ENCODE measurements at regions not wholly inside any gene's neighbourhood (a gene's known extent, or its start where the extent isn't known, plus 50 kb on each side); places are given as distances from the start of the nearest gene placed in this dataset.
A peak's percentile ranks its signal among the peaks of the same experiment; 100 is the strongest.

- no peak for DNase-seq (ENCODE audit: low read depth)
Observed at GRCh38 chr4:32958586-32958985, 2238.4 kb downstream of the PCDH7 start.

GRCh38 chr4:32962100-32962499, 2241.9 kb downstream of the PCDH7 start:
- DNase-seq (ENCODE audit: low read depth) = no peak

DNA sequence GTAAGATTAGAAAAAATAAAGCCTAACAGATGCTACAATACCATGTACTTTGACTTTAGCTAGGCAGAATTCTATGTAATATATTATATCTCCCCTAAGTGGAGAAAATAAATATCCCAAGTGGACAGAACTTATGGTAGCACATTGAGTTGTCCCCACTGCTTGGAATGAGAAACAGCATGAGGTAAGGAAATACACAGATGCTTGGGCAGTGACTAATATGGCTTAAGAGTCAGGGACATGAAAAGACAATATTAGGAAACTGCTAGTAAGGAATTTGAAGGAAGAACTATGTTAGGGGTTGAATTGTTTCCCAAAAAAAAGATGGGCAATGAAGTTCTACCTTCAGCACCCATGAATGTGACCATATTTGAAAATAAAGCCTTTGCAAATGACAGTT, 2265.1 kb downstream of the PCDH7 start:
- DNase-seq (ENCODE audit: low read depth) = peak; percentile 20

GRCh38 chr4:32986236-32986635, 2266.1 kb downstream of the PCDH7 start:
- no peak for DNase-seq (ENCODE audit: low read depth)

DNA sequence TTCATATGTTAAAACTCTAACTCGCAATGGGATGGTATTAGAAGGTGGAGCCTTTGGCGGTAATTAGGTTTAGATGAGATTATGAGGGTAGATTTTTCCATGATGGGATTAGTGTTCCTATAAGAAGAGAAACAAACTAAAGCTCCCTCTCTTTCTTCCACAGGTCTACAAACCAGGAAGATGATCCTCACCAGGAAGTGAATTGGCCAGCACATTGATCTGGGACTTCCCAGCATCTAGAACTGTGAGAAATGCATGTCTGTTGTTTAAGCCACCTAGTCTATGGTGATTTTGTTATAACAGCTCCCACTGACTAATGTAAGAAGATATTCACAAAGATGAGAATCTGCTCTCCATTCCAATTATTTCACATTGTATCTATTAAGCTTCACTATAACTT, 2266.9 kb downstream of the PCDH7 start:
- DNase-seq (ENCODE audit: low read depth) = no peak

- DNase-seq (ENCODE audit: low read depth) = no peak
Observed at GRCh38 chr4:32988165-32988811, 2268.1 kb downstream of the PCDH7 start.

GRCh38 chr4:32991663-32992062, 2271.5 kb downstream of the PCDH7 start:
- no peak for DNase-seq (ENCODE audit: low read depth)

DNA sequence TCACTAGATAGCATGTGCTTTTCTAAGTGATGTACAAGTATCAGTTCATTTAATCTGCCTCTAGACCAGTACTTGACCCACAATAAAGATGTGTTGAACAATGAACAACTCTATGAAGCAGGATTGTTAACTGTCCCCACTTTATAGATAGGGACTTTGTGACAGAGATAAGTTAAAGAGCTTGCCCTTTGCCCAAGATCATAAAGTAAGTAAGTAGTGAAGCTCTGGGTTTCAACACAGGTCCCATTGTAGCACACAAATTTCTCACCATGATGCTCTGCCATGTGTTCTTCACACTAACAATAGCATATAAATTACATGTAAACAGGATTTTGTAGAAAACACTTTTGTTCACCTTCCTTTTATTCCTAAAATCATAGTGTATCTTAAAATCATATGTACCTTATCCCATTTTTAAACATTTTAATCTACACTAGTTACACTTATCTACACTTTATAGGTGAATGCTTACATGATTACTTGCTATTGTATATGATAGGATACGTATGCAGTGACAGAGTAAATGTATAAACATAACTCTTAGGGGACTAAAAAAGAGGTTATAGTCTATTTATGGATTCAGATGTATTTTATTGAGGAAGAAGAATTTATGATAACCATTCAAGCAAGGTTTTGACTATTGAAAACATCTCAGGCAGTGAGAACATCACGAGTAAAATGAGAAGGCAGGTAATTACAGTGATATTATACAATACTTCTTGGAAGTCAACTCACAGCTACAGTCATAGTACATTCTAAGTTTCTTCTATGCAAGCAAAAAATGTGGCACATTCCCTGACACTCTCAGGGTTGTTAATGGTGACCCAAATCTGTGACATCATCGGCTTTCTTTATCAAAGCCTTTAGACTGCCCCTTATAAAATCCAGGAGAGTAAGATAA, 2275.1 kb downstream of the PCDH7 start:
- DNase-seq (ENCODE audit: low read depth) = no peak

- no peak for DNase-seq (ENCODE audit: low read depth)
Observed at GRCh38 chr4:33013282-33013681, 2293.1 kb downstream of the PCDH7 start.

- DNase-seq (ENCODE audit: low read depth) = no peak
Observed at GRCh38 chr4:33025236-33025635, 2305.1 kb downstream of the PCDH7 start.

- DNase-seq (ENCODE audit: low read depth) = no peak
Observed at GRCh38 chr4:33029976-33030375, 2309.8 kb downstream of the PCDH7 start.

- DNase-seq (ENCODE audit: low read depth) = no peak
Observed at GRCh38 chr4:33031328-33031727, 2311.2 kb downstream of the PCDH7 start.

DNA sequence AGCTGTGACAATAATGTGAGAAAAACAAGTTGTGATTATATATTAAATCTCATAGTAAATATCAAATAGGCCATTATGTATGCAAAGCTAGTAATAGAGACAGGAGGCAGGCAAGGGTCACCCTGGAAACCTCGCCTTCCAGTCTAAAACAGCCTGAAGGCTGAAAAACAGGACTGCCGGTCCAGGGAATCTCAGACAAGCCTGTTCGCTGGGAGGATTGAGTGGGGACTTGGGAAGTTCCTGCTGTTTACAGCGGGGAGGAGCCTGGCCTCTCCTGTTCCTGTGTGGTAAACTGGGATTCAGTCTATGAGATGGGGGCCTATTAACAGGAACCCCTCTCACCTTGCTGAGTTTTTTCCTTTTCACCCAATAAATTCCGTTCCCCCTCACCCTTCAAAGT, 2317.3 kb downstream of the PCDH7 start:
- DNase-seq (ENCODE audit: low read depth) = no peak

DNA sequence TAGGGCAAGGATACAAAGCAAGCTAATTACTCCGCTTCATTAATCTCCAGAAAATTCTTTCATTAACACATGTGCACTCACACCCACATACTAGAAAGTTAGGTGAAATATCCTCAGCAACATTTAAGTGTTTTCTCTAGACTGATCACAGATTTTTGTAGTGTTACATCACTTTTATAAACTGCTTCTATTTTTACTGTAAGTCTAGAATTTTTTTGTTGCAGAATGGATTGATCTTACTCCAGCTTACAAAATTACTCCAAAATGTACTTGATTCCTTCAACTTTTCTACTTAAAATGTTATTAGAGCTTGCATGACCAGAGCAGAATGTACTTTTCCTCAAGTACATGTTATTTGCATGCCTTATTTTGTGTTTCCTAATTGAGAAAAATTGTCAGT, 2325.2 kb downstream of the PCDH7 start:
- DNase-seq (ENCODE audit: low read depth) = no peak

DNA sequence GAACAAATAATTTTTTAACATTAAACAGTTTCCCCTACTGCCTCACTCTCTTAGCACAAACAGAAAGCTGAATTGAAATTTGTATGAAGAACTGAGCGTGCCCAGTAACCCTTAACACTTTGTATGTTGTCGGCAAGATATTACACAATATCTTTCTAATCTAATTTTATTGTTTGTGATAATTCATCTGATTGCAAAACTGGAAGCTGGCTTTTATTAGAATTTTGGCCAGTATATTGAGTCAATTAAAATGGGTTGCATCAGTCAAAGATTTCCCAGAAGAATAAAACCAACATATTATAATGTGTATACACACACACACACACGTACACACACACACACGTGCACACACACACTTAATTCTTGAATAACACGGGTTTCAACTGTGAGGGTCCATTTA, 2332.1 kb downstream of the PCDH7 start:
- DNase-seq (ENCODE audit: low read depth) = no peak

GRCh38 chr4:33054161-33054560, 2334.0 kb downstream of the PCDH7 start:
- no peak for DNase-seq (ENCODE audit: low read depth)

DNA sequence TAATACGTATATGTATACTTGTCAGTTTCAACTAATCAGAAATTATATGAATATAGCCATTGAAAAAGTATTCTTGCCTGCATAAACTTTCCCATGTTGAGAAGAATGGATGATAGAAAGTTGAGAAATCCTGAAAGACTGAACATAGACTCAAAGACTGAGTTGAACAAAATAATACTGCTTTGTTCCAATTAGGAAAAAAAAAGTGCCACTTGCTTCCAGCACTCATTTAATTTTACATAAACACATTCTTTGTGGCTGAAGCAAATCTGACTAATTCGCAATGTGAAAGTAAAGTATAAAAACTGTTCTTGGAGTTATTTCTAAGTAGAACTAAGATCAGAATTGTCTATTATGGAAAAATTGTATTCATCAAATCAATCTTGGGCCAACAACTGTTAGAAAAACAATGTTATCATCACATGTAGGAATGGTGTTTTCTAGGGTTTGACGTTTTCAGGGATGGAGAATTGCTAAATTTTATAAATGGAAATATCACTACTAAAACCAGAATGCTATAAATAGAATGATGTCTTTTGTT, 2334.6 kb downstream of the PCDH7 start:
- no peak for DNase-seq (ENCODE audit: low read depth)

DNA sequence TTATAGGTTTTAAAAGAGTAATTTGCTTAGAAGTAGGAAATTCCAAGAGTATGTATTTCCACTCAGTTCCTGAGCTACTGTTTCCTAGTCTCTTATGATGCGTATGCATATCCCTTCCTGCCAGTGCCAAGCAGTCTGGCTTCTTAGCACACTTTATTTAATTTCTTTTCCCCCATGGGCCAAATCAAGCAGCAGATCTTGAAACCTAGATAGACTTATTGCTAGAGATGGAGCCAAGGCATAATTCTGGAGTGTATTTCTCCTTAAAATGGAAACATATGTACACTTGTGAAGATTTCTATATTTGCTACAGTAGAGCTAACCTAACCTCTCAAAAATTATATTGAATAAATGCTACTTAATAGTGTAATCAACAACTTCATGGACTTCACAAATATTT, 2337.6 kb downstream of the PCDH7 start:
- DNase-seq (ENCODE audit: low read depth) = no peak

- no peak for DNase-seq (ENCODE audit: low read depth)
Observed at GRCh38 chr4:33058998-33059397, 2338.8 kb downstream of the PCDH7 start.

DNA sequence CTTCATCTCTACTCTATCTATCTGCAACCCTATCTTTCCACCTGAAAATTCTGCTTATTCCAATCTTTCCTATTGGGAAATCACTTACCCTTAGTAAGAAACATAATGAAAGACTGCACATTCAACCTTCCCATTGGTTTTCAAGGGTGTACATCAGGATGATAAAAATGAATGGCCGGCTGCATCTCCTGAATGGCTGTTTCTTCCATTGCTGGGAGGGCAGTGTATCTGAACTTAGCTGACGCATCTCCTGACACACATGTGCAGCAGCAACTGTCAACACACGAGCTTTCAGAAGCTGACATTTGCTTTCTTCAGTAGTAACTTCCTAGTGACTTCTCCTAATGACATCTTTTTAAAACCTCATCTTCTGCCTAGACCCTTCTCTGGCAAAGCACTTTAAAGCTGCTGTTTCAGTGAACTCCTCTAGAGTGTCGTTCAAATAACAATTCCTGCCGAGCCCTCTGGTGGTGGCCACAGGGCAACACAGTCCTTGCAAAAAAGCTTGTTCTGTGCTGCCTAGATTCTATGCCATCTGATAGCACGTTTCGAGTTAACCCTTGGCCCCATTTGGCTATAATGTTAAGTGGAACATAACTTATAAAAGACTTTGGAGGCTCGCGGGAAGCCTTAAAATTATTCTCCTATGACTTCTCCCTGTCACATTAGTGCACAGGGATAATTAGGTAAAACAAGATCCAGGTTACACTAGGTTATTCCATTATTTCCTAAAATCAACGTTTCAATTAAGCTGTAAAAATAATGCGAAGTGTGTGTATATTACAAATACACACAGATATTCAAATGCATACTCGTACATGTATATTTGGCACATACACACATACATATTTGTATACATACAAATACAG, 2340.7 kb downstream of the PCDH7 start:
- peak; percentile 53 for DNase-seq (ENCODE audit: low read depth)

DNA sequence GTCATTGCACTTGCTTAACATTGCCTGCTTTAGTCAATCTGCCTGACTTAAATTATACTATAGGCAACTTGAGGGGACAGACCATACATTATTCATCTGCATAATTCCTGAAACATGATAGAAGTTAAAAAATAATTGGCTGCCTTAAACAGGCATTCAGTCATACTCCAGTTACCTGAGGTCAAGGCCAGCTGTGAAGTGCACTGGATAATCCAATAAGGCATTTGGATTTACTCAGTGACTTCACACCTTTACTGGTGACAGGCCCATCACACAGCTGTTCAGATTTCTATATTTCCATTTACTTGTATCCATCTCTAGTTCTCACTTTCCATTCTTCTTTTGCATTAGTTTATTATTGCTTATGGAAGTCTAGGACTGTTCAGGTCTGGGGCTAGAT, 2341.6 kb downstream of the PCDH7 start:
- DNase-seq (ENCODE audit: low read depth) = no peak

GRCh38 chr4:33062155-33062806, 2342.1 kb downstream of the PCDH7 start:
- DNase-seq (ENCODE audit: low read depth) = no peak

All from renal cortical epithelial cell (primary cell).